HUES64 (cell line): ENCODE measurements at regions not wholly inside any gene's neighbourhood (a gene's known extent, or its start where the extent isn't known, plus 50 kb on each side); places are given as distances from the start of the nearest gene placed in this dataset.

Experiments
- H3K27ac ChIP-seq: 2 replicates; pipeline ENCODE4 v1.7.0; 2013; ENCODE audit warnings: low read depth, low read length, inconsistent platforms
- H3K27me3 ChIP-seq: 2 replicates; pipeline ENCODE4 v1.6.1; 2013; ENCODE audit warnings: mild to moderate bottlenecking, low read length; ENCODE audit not compliant: insufficient read depth
- H3K36me3 ChIP-seq: 2 replicates; pipeline ENCODE4 v1.6.1; 2013; ENCODE audit warnings: mild to moderate bottlenecking, low read length; ENCODE audit not compliant: insufficient read depth
- H3K4me1 ChIP-seq: 2 replicates; pipeline ENCODE4 v1.6.1; 2013; ENCODE audit warnings: mild to moderate bottlenecking, low read length, moderate library complexity; ENCODE audit not compliant: insufficient read depth
- H3K4me3 ChIP-seq: 2 replicates; pipeline ENCODE4 v1.5.1; 2013; ENCODE audit warnings: mild to moderate bottlenecking, low read length, moderate library complexity
- H3K9ac ChIP-seq: 2 replicates; pipeline ENCODE4 v1.6.1; 2013; ENCODE audit warnings: mild to moderate bottlenecking, low read depth, low read length
- H3K9me3 ChIP-seq: 2 replicates; pipeline ENCODE4 v1.6.1; 2013; ENCODE audit warnings: low read depth, low read length; ENCODE audit not compliant: insufficient read depth
- WGBS: fragments of 150-250, 120-280 bp; methylation state at CpG from one replicate; pipeline ENCODE4 v1.1.7; 2013; ENCODE audit warnings: missing lambda C conversion rate; 5-methylcytosine and 5-hydroxymethylcytosine counted together

DNA sequence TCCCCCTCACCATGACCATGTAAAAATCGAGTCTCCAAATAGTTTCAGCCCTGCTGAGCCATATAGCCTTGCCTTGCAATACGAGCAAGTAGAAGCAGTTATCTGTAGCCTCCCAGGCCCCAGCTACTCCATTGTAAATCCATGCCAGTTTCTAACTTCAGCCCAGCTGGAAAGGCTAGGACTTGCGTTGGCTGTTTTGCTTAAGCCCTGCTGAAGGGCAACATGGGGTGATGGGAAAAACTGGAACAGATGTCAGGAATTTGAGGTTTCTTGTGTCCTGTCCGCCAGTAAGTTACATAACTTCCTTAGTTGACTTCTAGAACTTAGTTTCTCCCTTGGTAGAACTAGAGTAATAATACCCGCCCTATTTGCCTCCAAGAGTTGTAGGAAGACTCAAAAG, 216.0 kb upstream of the SERP2 start:
- Histone ChIP-seq H3K27me3 (no peaks in the 10 kb centered on the region), H3K9ac (no peak overlapping the region), H3K4me1 (0 out of 2 replicates have a peak, but pooled peaks cover 3% of the 10 kb centered on the region), H3K27ac (no peak overlapping the region), H3K4me3 (no peak overlapping the region), H3K9me3 (no peaks in the 10 kb centered on the region), H3K36me3 (no peaks in the 10 kb centered on the region)
- WGBS, result 92% methylated on average over 5 of the region's 5 CpGs

GRCh38 chr13:44158098-44158521, 215.5 kb upstream of the SERP2 start:
- H3K36me3 ChIP-seq, result no peaks in the 10 kb centered on the region
- H3K27me3 ChIP-seq, result no peaks in the 10 kb centered on the region
- no peak overlapping the region for H3K9ac ChIP-seq
- no peaks in the 10 kb centered on the region for H3K9me3 ChIP-seq
- WGBS, result 95% methylated on average over 2 of the region's 2 CpGs
- no peak overlapping the region for H3K27ac ChIP-seq
- no peak overlapping the region for H3K4me3 ChIP-seq
- 0 out of 2 replicates have a peak, but pooled peaks cover 3% of the 10 kb centered on the region for H3K4me1 ChIP-seq

DNA sequence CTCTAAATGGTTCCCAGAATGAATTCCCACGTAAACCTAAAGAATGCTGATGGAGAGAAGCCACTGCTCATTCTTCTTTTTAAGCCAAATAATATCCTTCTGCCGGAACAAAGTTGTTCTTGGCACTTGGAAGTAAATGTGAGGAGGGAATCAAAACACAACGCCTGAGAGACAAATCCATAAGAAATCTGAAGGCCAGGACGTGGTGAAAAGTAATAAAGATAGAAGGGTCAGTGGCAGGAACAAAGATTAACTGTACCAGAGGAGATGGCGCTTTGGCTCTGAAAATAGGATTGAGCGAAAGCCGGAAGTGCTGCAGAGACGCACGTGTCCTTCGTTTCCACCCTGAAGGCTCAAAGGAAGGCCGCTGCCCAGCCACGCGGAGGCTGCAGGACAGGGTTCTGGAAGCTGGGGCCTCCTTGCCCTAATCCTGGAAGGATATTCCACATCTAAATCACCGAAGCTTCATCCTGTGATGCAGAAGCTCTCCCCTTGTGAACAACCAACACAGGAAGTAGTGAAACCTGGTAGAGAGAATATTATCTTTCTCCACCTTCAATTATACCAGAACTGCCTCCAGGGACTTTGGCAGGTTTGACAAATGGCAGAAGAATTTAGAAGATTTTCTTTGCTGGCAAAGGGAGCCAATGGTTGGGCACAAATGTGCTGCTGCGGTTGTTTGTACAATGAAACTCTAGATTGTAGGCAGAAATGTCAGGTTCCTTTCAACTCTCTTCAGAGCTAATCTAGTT, 214.6 kb upstream of the SERP2 start:
- no peak overlapping the region for H3K4me3 ChIP-seq
- H3K27me3 ChIP-seq, result no peaks in the 10 kb centered on the region
- WGBS, result 94% methylated on average over 15 of the region's 15 CpGs
- no peaks in the 10 kb centered on the region for H3K9me3 ChIP-seq
- no peak overlapping the region for H3K9ac ChIP-seq
- 0 out of 2 replicates have a peak, but pooled peaks cover 3% of the 10 kb centered on the region for H3K4me1 ChIP-seq
- no peaks in the 10 kb centered on the region for H3K36me3 ChIP-seq
- H3K27ac ChIP-seq, result no peak overlapping the region

DNA sequence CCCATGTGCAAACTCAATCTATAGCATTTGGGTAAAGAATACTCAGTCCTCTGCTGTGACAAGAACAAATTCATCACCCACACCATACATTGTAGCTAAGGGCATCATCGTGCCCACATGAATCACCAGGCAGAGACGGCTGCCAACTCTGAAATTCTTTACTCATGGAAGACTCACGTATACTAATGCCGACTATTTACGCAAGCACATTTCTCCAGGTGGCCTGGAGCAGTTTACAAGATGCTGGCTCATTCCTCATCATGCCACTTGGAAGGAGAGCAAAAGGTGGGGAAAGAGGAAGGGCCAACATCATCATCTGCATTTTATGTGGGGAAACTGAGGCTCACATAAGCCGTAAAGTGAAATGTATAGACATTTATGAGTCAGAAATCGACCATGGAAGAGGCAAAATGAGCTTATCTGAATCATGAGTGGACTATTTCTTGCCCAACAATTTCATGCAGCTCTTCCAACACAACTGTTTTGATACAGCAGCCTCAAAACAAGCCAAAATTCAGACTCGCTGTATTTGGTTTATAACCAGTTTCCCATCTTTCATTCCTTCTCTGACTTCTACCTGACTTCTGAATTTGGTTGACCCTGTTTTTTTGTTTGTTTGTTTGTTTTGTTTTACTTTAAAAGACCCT, 213.9 kb upstream of the SERP2 start:
- H3K27me3 ChIP-seq, result no peaks in the 10 kb centered on the region
- no peak overlapping the region for H3K4me3 ChIP-seq
- no peak overlapping the region for H3K27ac ChIP-seq
- WGBS, result 83% methylated on average over 8 of the region's 8 CpGs
- 0 out of 2 replicates have a peak, but pooled peaks cover 3% of the 10 kb centered on the region for H3K4me1 ChIP-seq
- no peaks in the 10 kb centered on the region for H3K9me3 ChIP-seq
- H3K9ac ChIP-seq, result no peak overlapping the region
- H3K36me3 ChIP-seq, result no peaks in the 10 kb centered on the region

GRCh38 chr13:44160591-44161191, 212.9 kb upstream of the SERP2 start:
- Histone ChIP-seq H3K9me3 (no peaks in the 10 kb centered on the region), H3K4me1 (0 out of 2 replicates have a peak, but pooled peaks cover 3% of the 10 kb centered on the region), H3K27ac (no peak overlapping the region)

DNA sequence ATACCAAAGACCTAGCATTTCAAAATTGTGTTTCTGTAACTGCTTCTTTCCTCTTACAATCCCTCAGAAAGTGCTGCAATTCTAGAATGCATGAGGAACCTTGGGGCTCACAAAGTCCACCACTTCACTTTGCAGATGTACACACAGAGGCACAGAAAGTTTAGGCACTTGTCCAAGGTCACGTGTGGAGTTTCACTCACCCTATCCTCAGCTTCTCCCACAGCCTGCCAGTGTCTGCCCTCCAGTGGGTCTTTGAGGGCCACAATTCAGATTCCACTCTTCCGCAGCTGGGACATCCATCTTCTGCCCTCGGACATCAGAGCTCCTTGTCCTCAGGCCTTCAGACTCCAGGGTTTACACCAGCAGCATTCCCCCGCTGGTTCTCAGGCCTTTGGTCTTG, 210.5 kb upstream of the SERP2 start:
- WGBS, result 95% methylated on average over 4 of the region's 4 CpGs
- H3K4me3 ChIP-seq, result no peak overlapping the region
- H3K9me3 ChIP-seq, result no peaks in the 10 kb centered on the region
- no peak overlapping the region for H3K9ac ChIP-seq
- H3K4me1 ChIP-seq, result no peaks in the 10 kb centered on the region
- no peaks in the 10 kb centered on the region for H3K27me3 ChIP-seq
- H3K27ac ChIP-seq, result no peak overlapping the region
- no peaks in the 10 kb centered on the region for H3K36me3 ChIP-seq

More at GRCh38 chr13:44160591-44161191, 212.9 kb upstream of the SERP2 start:
- H3K4me3 ChIP-seq, result no peak overlapping the region
- 90% methylated on average over 10 of the region's 10 CpGs for WGBS
- H3K9ac ChIP-seq, result no peak overlapping the region
- H3K27me3 ChIP-seq, result no peaks in the 10 kb centered on the region
- no peaks in the 10 kb centered on the region for H3K36me3 ChIP-seq

DNA sequence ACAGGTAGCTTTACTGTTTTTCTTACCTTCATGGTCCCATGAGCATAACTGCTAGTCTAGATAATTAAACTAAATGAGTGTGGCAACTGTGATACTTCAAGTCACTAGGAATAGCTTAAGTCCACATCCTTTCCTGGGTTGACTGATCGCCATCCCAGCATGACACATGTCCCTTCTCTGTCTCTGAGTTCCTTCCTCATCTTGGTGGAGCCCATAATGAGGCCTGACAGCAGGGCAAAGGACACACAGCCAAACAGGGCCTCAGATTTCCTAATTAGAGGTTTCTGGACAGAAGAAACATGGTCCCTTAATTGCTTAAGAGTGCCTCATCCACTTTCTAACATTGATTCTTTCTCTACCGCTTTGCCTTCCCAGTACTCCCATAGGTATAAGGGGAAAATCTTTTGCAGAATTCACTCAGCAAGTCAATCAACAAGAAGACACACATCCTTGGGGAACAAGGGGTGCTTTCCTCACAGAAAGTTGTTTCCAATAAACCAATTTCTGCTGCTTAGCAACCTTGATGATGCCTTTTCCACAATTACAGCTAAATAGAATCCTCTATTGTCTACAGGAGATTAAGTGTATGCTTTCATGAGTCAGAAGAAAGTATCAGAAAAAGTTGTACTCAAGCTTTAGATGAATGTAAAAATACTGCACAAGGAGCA, 208.3 kb upstream of the SERP2 start:
- Histone ChIP-seq H3K36me3 (no peaks in the 10 kb centered on the region), H3K9me3 (no peaks in the 10 kb centered on the region), H3K4me1 (no peaks in the 10 kb centered on the region), H3K4me3 (no peak overlapping the region), H3K27ac (no peak overlapping the region), H3K27me3 (no peaks in the 10 kb centered on the region), H3K9ac (no peak overlapping the region)
- 92% methylated on average over 1 of the region's 2 CpGs for WGBS

DNA sequence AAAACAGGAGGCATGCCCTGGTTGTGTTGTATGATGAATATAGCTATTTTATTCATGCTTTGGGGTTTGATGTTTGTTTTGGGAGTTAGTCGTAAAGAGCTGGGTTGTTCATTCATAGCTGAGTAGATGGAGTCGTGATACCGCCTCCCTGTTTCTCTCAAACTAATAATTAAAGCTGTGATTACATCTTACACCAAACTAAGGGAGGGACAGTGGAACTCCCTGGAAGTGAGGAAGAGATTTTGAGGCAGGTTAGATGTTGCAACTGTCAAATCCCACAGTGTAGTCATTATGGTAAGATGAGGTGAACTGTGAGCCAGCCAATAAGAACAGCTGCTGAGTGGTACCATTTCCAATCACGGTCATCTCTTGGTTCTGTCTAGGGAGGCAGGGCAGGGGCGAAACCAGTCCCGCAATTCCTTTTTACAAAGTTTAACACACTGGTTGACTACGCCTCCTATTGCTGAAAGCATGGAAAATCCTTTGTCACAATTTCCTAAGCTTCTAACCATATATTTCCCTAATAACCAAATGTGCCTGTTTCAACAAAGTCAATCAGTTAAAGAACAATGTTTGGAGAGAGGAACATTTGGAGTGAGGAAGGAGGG, 207.6 kb upstream of the SERP2 start:
- Histone ChIP-seq H3K4me3 (no peak overlapping the region), H3K36me3 (no peaks in the 10 kb centered on the region), H3K27me3 (no peaks in the 10 kb centered on the region), H3K27ac (no peak overlapping the region), H3K4me1 (no peaks in the 10 kb centered on the region), H3K9me3 (no peaks in the 10 kb centered on the region), H3K9ac (no peak overlapping the region)
- 84% methylated on average over 5 of the region's 7 CpGs for WGBS

DNA sequence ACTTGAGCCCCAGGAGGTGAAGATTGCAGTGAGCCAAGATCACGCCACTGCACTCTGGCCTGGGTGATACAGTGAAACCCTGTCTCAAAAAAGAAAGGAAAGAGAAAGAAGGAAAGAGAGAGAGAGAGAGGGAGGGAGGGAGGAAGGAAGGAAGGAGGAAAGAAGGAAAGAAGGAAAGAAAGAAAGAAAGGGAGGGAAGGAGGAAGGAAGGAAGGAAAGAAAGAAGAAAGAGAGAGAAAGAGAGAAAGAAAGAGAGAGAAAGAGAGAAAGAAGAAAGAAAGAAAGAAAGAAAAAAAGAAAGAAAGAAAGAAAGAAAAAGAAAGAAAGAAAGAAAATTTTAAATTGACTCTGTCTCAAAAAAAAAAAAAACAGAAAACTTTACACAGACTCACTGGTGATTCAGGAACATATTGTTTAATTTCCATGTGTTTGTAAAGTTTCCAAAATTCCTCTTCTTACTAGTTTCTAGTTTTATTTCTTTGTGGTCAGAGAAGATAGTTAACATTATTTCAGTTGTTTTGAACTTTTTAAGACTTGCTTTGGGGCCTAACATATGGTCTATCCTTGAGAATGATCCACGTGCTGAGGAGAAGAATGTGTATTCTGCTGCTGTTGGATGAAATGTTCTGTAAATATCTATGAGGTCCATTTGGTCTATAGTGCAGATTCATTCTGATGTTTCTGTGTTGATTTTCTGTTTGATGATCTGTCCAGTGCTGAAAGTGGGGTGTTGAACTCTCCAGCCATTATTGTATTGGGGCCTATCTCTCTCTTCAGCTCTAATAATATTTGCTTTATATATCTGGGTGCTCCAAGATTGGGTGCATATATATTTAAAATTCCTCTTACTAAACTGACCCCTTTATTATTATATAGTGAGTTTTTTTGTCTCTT, 204.4 kb upstream of the SERP2 start:
- H3K4me1 ChIP-seq, result no peaks in the 10 kb centered on the region
- no peaks in the 10 kb centered on the region for H3K9me3 ChIP-seq
- no peak overlapping the region for H3K27ac ChIP-seq
- H3K36me3 ChIP-seq, result no peaks in the 10 kb centered on the region
- no peaks in the 10 kb centered on the region for H3K27me3 ChIP-seq
- no peak overlapping the region for H3K4me3 ChIP-seq
- no peak overlapping the region for H3K9ac ChIP-seq
- 92% methylated on average over 2 of the region's 2 CpGs for WGBS

DNA sequence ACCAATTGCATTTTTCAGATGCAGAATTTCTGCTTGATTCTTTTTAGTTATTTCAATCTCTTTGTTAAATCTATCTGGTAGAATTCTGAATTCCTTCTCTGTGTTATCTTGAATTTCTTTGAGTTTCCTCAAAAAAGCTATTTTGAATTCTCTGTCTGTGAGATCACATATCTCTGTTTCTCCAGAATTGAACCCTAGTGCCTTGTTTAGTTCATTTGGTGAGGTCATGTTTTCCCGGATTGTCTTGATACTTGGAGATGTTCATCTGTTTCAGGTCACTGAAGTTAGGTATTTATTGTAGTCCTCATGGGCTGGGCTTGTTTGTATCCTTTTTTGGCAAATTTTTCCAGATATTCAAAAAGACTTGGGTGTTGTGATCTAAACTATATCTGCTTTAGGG, 202.9 kb upstream of the SERP2 start:
- WGBS, result 82% methylated on average over 1 of the region's 1 CpG
- Histone ChIP-seq H3K36me3 (no peaks in the 10 kb centered on the region), H3K4me3 (no peak overlapping the region), H3K4me1 (no peaks in the 10 kb centered on the region), H3K9me3 (no peaks in the 10 kb centered on the region), H3K9ac (no peak overlapping the region), H3K27ac (no peak overlapping the region), H3K27me3 (no peaks in the 10 kb centered on the region)
